ENCODE measurements at regions not wholly inside any gene's neighbourhood (a gene's known extent, or its start where the extent isn't known, plus 50 kb on each side); places are given as distances from the start of the nearest gene placed in this dataset.

- no peak overlapping the region for H3K27ac ChIP-seq (ENCODE audit: low read depth, low read length)
- no peak for DNase-seq
- no peak overlapping the region for H3K4me3 ChIP-seq (ENCODE audit: low read length)
- H3K23ac ChIP-seq (ENCODE audit: low read length) = no peak overlapping the region
- no peak overlapping the region for H3K4me2 ChIP-seq (ENCODE audit: low read length)
- no peak overlapping the region for H2BK15ac ChIP-seq (replicated peaks; ENCODE audit: low read depth)
- no peak overlapping the region for H4K5ac ChIP-seq (ENCODE audit: low read length)
- H2BK120ac ChIP-seq (ENCODE audit: low read depth, low read length) = no peak overlapping the region
- H3K4ac ChIP-seq (ENCODE audit: low read depth, low read length) = no peak overlapping the region
- no peak overlapping the region for H3K9ac ChIP-seq (ENCODE audit: low read length)
- no peaks in the 10 kb centered on the region for H3K27me3 ChIP-seq (ENCODE audit: insufficient read depth, low read length, poor library complexity)
- no peaks in the 10 kb centered on the region for H3K79me2 ChIP-seq (ENCODE audit: control insufficient read depth, insufficient read depth, low read length)
- H3K79me1 ChIP-seq (ENCODE audit: low read length) = no peaks in the 10 kb centered on the region
- H2BK5ac ChIP-seq (ENCODE audit: low read length) = no peak overlapping the region
- no peak overlapping the region for H4K8ac ChIP-seq (ENCODE audit: low read depth, low read length)
- H2AK5ac ChIP-seq (ENCODE audit: low read length) = no peak overlapping the region
- H3K36me3 ChIP-seq (ENCODE audit: control insufficient read depth, insufficient read depth, low read length) = no peaks in the 10 kb centered on the region
- H3K4me1 ChIP-seq (ENCODE audit: control insufficient read depth, low read depth, low read length) = no peaks in the 10 kb centered on the region
- no peak overlapping the region for H3K56ac ChIP-seq (ENCODE audit: low read length)
- H3K18ac ChIP-seq (ENCODE audit: low read length) = no peak overlapping the region
- no CpG with 5 or more reads among the region's 7 CpGs for WGBS (ENCODE audit: extremely low coverage, insufficient coverage, low lambda C conversion rate)
Observed at GRCh38 chr12:92650228-92650822, 52.5 kb upstream of the PLEKHG7 start.

GRCh38 chr12:92649511-92650227, 53.1 kb upstream of the PLEKHG7 start:
- Histone ChIP-seq H3K4me1 (ENCODE audit: control insufficient read depth, low read depth, low read length) (no peaks in the 10 kb centered on the region), H3K4ac (ENCODE audit: low read depth, low read length) (no peak overlapping the region), H3K9ac (ENCODE audit: low read length) (no peak overlapping the region), H3K4me3 (ENCODE audit: low read length) (no peak overlapping the region), H3K27me3 (ENCODE audit: insufficient read depth, low read length, poor library complexity) (no peaks in the 10 kb centered on the region), H3K23ac (ENCODE audit: low read length) (no peak overlapping the region), H3K79me2 (ENCODE audit: control insufficient read depth, insufficient read depth, low read length) (no peaks in the 10 kb centered on the region), H2BK120ac (ENCODE audit: low read depth, low read length) (no peak overlapping the region), H2BK5ac (ENCODE audit: low read length) (no peak overlapping the region), H3K79me1 (ENCODE audit: low read length) (no peaks in the 10 kb centered on the region), H4K8ac (ENCODE audit: low read depth, low read length) (no peak overlapping the region), H3K56ac (ENCODE audit: low read length) (no peak overlapping the region), H4K5ac (ENCODE audit: low read length) (no peak overlapping the region), H3K18ac (ENCODE audit: low read length) (no peak overlapping the region), H2BK15ac (replicated peaks; ENCODE audit: low read depth) (no peak overlapping the region), H3K4me2 (ENCODE audit: low read length) (no peak overlapping the region), H3K27ac (ENCODE audit: low read depth, low read length) (no peak overlapping the region), H3K36me3 (ENCODE audit: control insufficient read depth, insufficient read depth, low read length) (no peaks in the 10 kb centered on the region), H2AK5ac (ENCODE audit: low read length) (no peak overlapping the region)
- no CpG with 5 or more reads among the region's 11 CpGs for WGBS (ENCODE audit: extremely low coverage, insufficient coverage, low lambda C conversion rate)
- peak; percentile 89 for DNase-seq

- Histone ChIP-seq H3K9ac (ENCODE audit: low read length) (no peak overlapping the region), H3K4me2 (ENCODE audit: low read length) (no peak overlapping the region), H3K36me3 (ENCODE audit: control insufficient read depth, insufficient read depth, low read length) (no peaks in the 10 kb centered on the region), H2AK5ac (ENCODE audit: low read length) (no peak overlapping the region), H3K18ac (ENCODE audit: low read length) (no peak overlapping the region), H3K27ac (ENCODE audit: low read depth, low read length) (no peak overlapping the region), H3K79me2 (ENCODE audit: control insufficient read depth, insufficient read depth, low read length) (no peaks in the 10 kb centered on the region), H3K4me1 (ENCODE audit: control insufficient read depth, low read depth, low read length) (no peaks in the 10 kb centered on the region), H2BK15ac (replicated peaks; ENCODE audit: low read depth) (no peak overlapping the region), H2BK120ac (ENCODE audit: low read depth, low read length) (no peak overlapping the region), H3K23ac (ENCODE audit: low read length) (no peak overlapping the region), H3K79me1 (ENCODE audit: low read length) (no peaks in the 10 kb centered on the region), H3K4me3 (ENCODE audit: low read length) (no peak overlapping the region), H4K8ac (ENCODE audit: low read depth, low read length) (no peak overlapping the region), H3K4ac (ENCODE audit: low read depth, low read length) (peak overlapping the region; percentile 52), H4K5ac (ENCODE audit: low read length) (no peak overlapping the region), H3K27me3 (ENCODE audit: insufficient read depth, low read length, poor library complexity) (no peaks in the 10 kb centered on the region), H3K56ac (ENCODE audit: low read length) (no peak overlapping the region), H2BK5ac (ENCODE audit: low read length) (no peak overlapping the region)
- DNase-seq = peak; percentile 9
- WGBS (ENCODE audit: extremely low coverage, insufficient coverage, low lambda C conversion rate) = no CpG with 5 or more reads among the region's 6 CpGs
Observed at GRCh38 chr12:92648242-92649031, 54.4 kb upstream of the PLEKHG7 start.

- Histone ChIP-seq H3K27me3 (ENCODE audit: insufficient read depth, low read length, poor library complexity) (no peaks in the 10 kb centered on the region), H3K23ac (ENCODE audit: low read length) (no peak overlapping the region), H3K4me1 (ENCODE audit: control insufficient read depth, low read depth, low read length) (no peaks in the 10 kb centered on the region), H2BK120ac (ENCODE audit: low read depth, low read length) (no peak overlapping the region), H3K27ac (ENCODE audit: low read depth, low read length) (no peak overlapping the region), H3K56ac (ENCODE audit: low read length) (no peak overlapping the region), H3K36me3 (ENCODE audit: control insufficient read depth, insufficient read depth, low read length) (no peaks in the 10 kb centered on the region), H3K79me1 (ENCODE audit: low read length) (no peaks in the 10 kb centered on the region), H2BK5ac (ENCODE audit: low read length) (no peak overlapping the region), H3K79me2 (ENCODE audit: control insufficient read depth, insufficient read depth, low read length) (no peaks in the 10 kb centered on the region), H4K5ac (ENCODE audit: low read length) (no peak overlapping the region), H3K4ac (ENCODE audit: low read depth, low read length) (no peak overlapping the region), H2AK5ac (ENCODE audit: low read length) (no peak overlapping the region), H3K4me3 (ENCODE audit: low read length) (no peak overlapping the region), H3K18ac (ENCODE audit: low read length) (no peak overlapping the region), H2BK15ac (replicated peaks; ENCODE audit: low read depth) (no peak overlapping the region), H3K4me2 (ENCODE audit: low read length) (no peak overlapping the region), H4K8ac (ENCODE audit: low read depth, low read length) (no peak overlapping the region), H3K9ac (ENCODE audit: low read length) (no peak overlapping the region)
- DNase-seq = no peak
- no CpG with 5 or more reads among the region's 1 CpG for WGBS (ENCODE audit: extremely low coverage, insufficient coverage, low lambda C conversion rate)
Observed at GRCh38 chr12:92641291-92641690, 61.5 kb upstream of the PLEKHG7 start.

- Histone ChIP-seq H2BK15ac (replicated peaks; ENCODE audit: low read depth) (no peak overlapping the region), H4K8ac (ENCODE audit: low read depth, low read length) (no peak overlapping the region), H2BK120ac (ENCODE audit: low read depth, low read length) (no peak overlapping the region), H4K5ac (ENCODE audit: low read length) (no peak overlapping the region), H3K56ac (ENCODE audit: low read length) (no peak overlapping the region), H3K4ac (ENCODE audit: low read depth, low read length) (no peak overlapping the region), H3K4me3 (ENCODE audit: low read length) (no peak overlapping the region), H3K27ac (ENCODE audit: low read depth, low read length) (no peak overlapping the region), H3K18ac (ENCODE audit: low read length) (no peak overlapping the region), H3K79me1 (ENCODE audit: low read length) (no peaks in the 10 kb centered on the region), H3K4me2 (ENCODE audit: low read length) (no peak overlapping the region), H2AK5ac (ENCODE audit: low read length) (no peak overlapping the region), H3K23ac (ENCODE audit: low read length) (no peak overlapping the region), H3K9ac (ENCODE audit: low read length) (no peak overlapping the region), H2BK5ac (ENCODE audit: low read length) (no peak overlapping the region), H3K4me1 (ENCODE audit: control insufficient read depth, low read depth, low read length) (no peaks in the 10 kb centered on the region), H3K36me3 (ENCODE audit: control insufficient read depth, insufficient read depth, low read length) (no peaks in the 10 kb centered on the region), H3K79me2 (ENCODE audit: control insufficient read depth, insufficient read depth, low read length) (no peaks in the 10 kb centered on the region), H3K27me3 (ENCODE audit: insufficient read depth, low read length, poor library complexity) (no peaks in the 10 kb centered on the region)
- DNase-seq = no peak
Observed at GRCh38 chr12:92640691-92641090, 62.1 kb upstream of the PLEKHG7 start.
